Natural killer cell (primary cell): ENCODE measurements at regions not wholly inside any gene's neighbourhood (a gene's known extent, or its start where the extent isn't known, plus 50 kb on each side); places are given as distances from the start of the nearest gene placed in this dataset.

Experiments
- ATAC-seq, 3 donors: fragments of 150-1000 bp in 2 of 3; fragments of 200-7000 bp in 1 of 3; cut with Tn5 transposase; 1 replicate in 1 of 3; 2 replicates in 2 of 3; pipeline ENCODE4 v1.10.0; 2021; ENCODE audit warnings: mild to moderate bottlenecking in 2 of 3, moderate library complexity in 2 of 3
- DNase-seq, 2 donors: peaks; one replicate each; pipeline versions ENCODE4 v3.0.0 to v3.0.0-alpha.2; 2013 to 2021; ENCODE audit warnings: mixed read lengths in 1 of 2
- H3K27ac ChIP-seq: one replicate; pipeline ENCODE4 v1.5.1; 2013; ENCODE audit warnings: mild to moderate bottlenecking, low read length
- H3K27me3 ChIP-seq: one replicate; pipeline ENCODE4 v1.6.1; 2013; ENCODE audit warnings: low read length; ENCODE audit not compliant: control insufficient read depth, insufficient read depth
- H3K36me3 ChIP-seq: one replicate; pipeline ENCODE4 v1.6.1; 2013; ENCODE audit warnings: low read length; ENCODE audit not compliant: control insufficient read depth, insufficient read depth
- H3K4me1 ChIP-seq: one replicate; pipeline ENCODE4 v1.6.1; 2013; ENCODE audit warnings: low read length; ENCODE audit not compliant: control insufficient read depth, insufficient read depth
- H3K4me3 ChIP-seq: one replicate; pipeline ENCODE4 v1.5.1; 2013; ENCODE audit warnings: low read length
- H3K9me3 ChIP-seq: one replicate; pipeline ENCODE4 v1.6.1; 2013; ENCODE audit warnings: low read length; ENCODE audit not compliant: control insufficient read depth, insufficient read depth
- H3K27ac Mint-ChIP-seq, 2 donors: one replicate each; pipeline ENCODE4 v1.8.0; 2022; ENCODE audit warnings: mild to moderate bottlenecking in 2 of 2, mixed read lengths in 2 of 2, moderate library complexity in 1 of 2
- H3K27me3 Mint-ChIP-seq, 2 donors: one replicate each; pipeline ENCODE4 v1.8.0; 2022; ENCODE audit warnings: low read depth in 2 of 2, mixed read lengths in 2 of 2
- H3K36me3 Mint-ChIP-seq: one replicate; pipeline ENCODE4 v1.8.0; 2022; ENCODE audit warnings: mixed read lengths
- H3K4me1 Mint-ChIP-seq, 2 donors: one replicate each; pipeline ENCODE4 v1.8.0; 2022; ENCODE audit warnings: mixed read lengths in 2 of 2
- H3K4me3 Mint-ChIP-seq: one replicate; pipeline ENCODE4 v1.8.0; 2022; ENCODE audit warnings: mild to moderate bottlenecking, moderate library complexity, mixed read lengths
- H3K9me3 Mint-ChIP-seq, 2 donors: one replicate each; pipeline ENCODE4 v1.8.0; 2022; ENCODE audit warnings: mixed read lengths in 2 of 2
- CTCF ChIP-seq: fragments of 200-600 bp; IDR thresholded peaks from one replicate; pipeline ENCODE4 v1.8.0; 2022; ENCODE audit warnings: antibody characterized with exemption
- WGBS: methylation state at CpG from one replicate; pipeline ENCODE4 v1.1.7; 2013; ENCODE audit warnings: missing lambda C conversion rate; ENCODE audit not compliant: insufficient coverage; 5-methylcytosine and 5-hydroxymethylcytosine counted together
- intact Hi-C: fragments of 100-400 bp; cut with micrococcal nuclease; formaldehyde crosslinking; loops from one replicate; pipeline ENCODE4 v1.14.2; 2022

GRCh38 chr2:16060936-16061338 is 120.6 kb downstream of the MYCN start:
- Mint-ChIP-seq H3K9me3 (peaks cover 2 to 4% of the 10 kb centered on the region in 2 donors), H3K27ac (no peak overlapping the region), H3K4me1 (peaks cover 0 to 4% of the 10 kb centered on the region in 2 donors), H3K36me3 (no peaks in the 10 kb centered on the region), H3K27me3 (peaks cover 0 to 7% of the 10 kb centered on the region in 2 donors), H3K4me3 (no peak overlapping the region)
- Histone ChIP-seq H3K4me1 (no peaks in the 10 kb centered on the region), H3K4me3 (no peak overlapping the region), H3K36me3 (no peaks in the 10 kb centered on the region), H3K27me3 (no peaks in the 10 kb centered on the region), H3K27ac (no peak overlapping the region), H3K9me3 (peaks cover 6% of the 10 kb centered on the region)
- 80% methylated on average over 3 of the region's 3 CpGs for WGBS
- intact Hi-C loops = no loop called here
- DNase-seq (no peak), ATAC-seq (no peak)
- TF ChIP-seq CTCF = no peak

GRCh38 chr2:16060125-16060935 is 120.0 kb downstream of the MYCN start:
- H3K36me3 Mint-ChIP-seq = no peaks in the 10 kb centered on the region
- H3K27ac Mint-ChIP-seq = no peak overlapping the region
- Histone ChIP-seq H3K4me1 (no peaks in the 10 kb centered on the region), H3K36me3 (no peaks in the 10 kb centered on the region), H3K4me3 (no peak overlapping the region), H3K9me3 (peaks cover 6% of the 10 kb centered on the region), H3K27me3 (no peaks in the 10 kb centered on the region), H3K27ac (no peak overlapping the region)
- peaks cover 0 to 7% of the 10 kb centered on the region in 2 donors for H3K27me3 Mint-ChIP-seq
- H3K9me3 Mint-ChIP-seq = peaks cover 2 to 4% of the 10 kb centered on the region in 2 donors
- H3K4me1 Mint-ChIP-seq = peaks cover 0 to 4% of the 10 kb centered on the region in 2 donors
- intact Hi-C loops = no loop called here
- WGBS = 79% methylated on average over 2 of the region's 3 CpGs
- DNase-seq (no peak), ATAC-seq (no peak)
- no peak overlapping the region for H3K4me3 Mint-ChIP-seq
- TF ChIP-seq CTCF = no peak

GRCh38 chr2:16059393-16060016 is 119.2 kb downstream of the MYCN start:
- H3K4me3 Mint-ChIP-seq = no peak overlapping the region
- WGBS = 97% methylated on average over 4 of the region's 4 CpGs
- ATAC-seq = no peak

More at GRCh38 chr2:16059393-16060016, 119.2 kb downstream of the MYCN start:
- Histone ChIP-seq H3K27ac (no peak overlapping the region), H3K36me3 (no peaks in the 10 kb centered on the region), H3K9me3 (peaks cover 6% of the 10 kb centered on the region), H3K4me1 (no peaks in the 10 kb centered on the region), H3K27me3 (no peaks in the 10 kb centered on the region), H3K4me3 (no peak overlapping the region)
- H3K4me1 Mint-ChIP-seq = peaks cover 0 to 4% of the 10 kb centered on the region in 2 donors
- DNase-seq = no peak
- H3K27me3 Mint-ChIP-seq = peaks cover 0 to 7% of the 10 kb centered on the region in 2 donors
- peaks cover 2 to 4% of the 10 kb centered on the region in 2 donors for H3K9me3 Mint-ChIP-seq
- H3K27ac Mint-ChIP-seq = no peak overlapping the region
- no peaks in the 10 kb centered on the region for H3K36me3 Mint-ChIP-seq
- intact Hi-C loops = no loop called here
- no peak for TF ChIP-seq CTCF
